Astrocyte of the spinal cord (primary cell): ENCODE measurements at regions not wholly inside any gene's neighbourhood (a gene's known extent, or its start where the extent isn't known, plus 50 kb on each side); places are given as distances from the start of the nearest gene placed in this dataset.

Experiments used
- DNase-seq: peaks from one replicate; pipeline ENCODE4 v3.0.0; 2011; ENCODE audit warnings: low read depth, low spot score
- H3K4me3 ChIP-seq: 2 replicates; pipeline ENCODE4 v1.5.1; 2011; ENCODE audit warnings: low read depth, mild to moderate bottlenecking, low read length, moderate library complexity
- CTCF ChIP-seq: IDR thresholded peaks from 2 replicates; pipeline ENCODE4 v1.5.1; 2012; ENCODE audit warnings: low read depth, mild to moderate bottlenecking, low read length, inconsistent platforms
- in situ Hi-C: cut with HindIII; loops from 2 replicates; pipeline ENCODE4 v1.10.0; 2017; ENCODE audit warnings: low sequenced_read_pairs

GRCh38 chr10:9684186-9684585, 1333.5 kb upstream of the CELF2 start:
- no peak for TF ChIP-seq CTCF

GRCh38 chr10:9685596-9685995, 1332.1 kb upstream of the CELF2 start:
- in situ Hi-C loops: no loop called here
- DNase-seq: no peak
- TF ChIP-seq CTCF: no peak
- no peak overlapping the region for H3K4me3 ChIP-seq

More at GRCh38 chr10:9684186-9684585, 1333.5 kb upstream of the CELF2 start:
- DNase-seq: no peak
- in situ Hi-C loops: no loop called here
- no peak overlapping the region for H3K4me3 ChIP-seq

- DNase-seq: no peak
- in situ Hi-C loops: no loop called here
- H3K4me3 ChIP-seq: no peak overlapping the region
- TF ChIP-seq CTCF: no peak
These were observed 1329.0 kb upstream of the CELF2 start for GRCh38 chr10:9688711-9689110.

- no peak for TF ChIP-seq CTCF
- in situ Hi-C loops: no loop called here
- no peak overlapping the region for H3K4me3 ChIP-seq
- no peak for DNase-seq
These were observed 1310.5 kb upstream of the CELF2 start for GRCh38 chr10:9707216-9707615.

- TF ChIP-seq CTCF: no peak
- no peak overlapping the region for H3K4me3 ChIP-seq
- in situ Hi-C loops: no loop called here
- no peak for DNase-seq
These were observed 1307.8 kb upstream of the CELF2 start for GRCh38 chr10:9709849-9710248.

GRCh38 chr10:9712393-9712792, 1305.3 kb upstream of the CELF2 start:
- in situ Hi-C loops: no loop called here
- DNase-seq: no peak
- H3K4me3 ChIP-seq: no peak overlapping the region
- no peak for TF ChIP-seq CTCF

- no peak for DNase-seq
- no peak for TF ChIP-seq CTCF
- in situ Hi-C loops: no loop called here
- H3K4me3 ChIP-seq: no peak overlapping the region
These were observed 1298.4 kb upstream of the CELF2 start for GRCh38 chr10:9719246-9719645.
